BJ (cell line): ENCODE measurements at regions not wholly inside any gene's neighbourhood (a gene's known extent, or its start where the extent isn't known, plus 50 kb on each side); places are given as distances from the start of the nearest gene placed in this dataset.

Experiments used
- CTCF ChIA-PET: fragments of 350-600 bp; formaldehyde crosslinking; extraction: SDS; loops from one replicate; lab custom pipeline; 2021; ENCODE audit warnings: antibody characterized with exemption, inconsistent platforms; lab: Yijun Ruan, JAX
- POLR2A ChIA-PET: fragments of 300-600 bp; sonication (Branson Sonifier 250); formaldehyde crosslinking; extraction: SDS; loops from one replicate; lab custom pipeline; 2021; ENCODE audit warnings: antibody characterized with exemption; lab: Charles Lee
- DNase-seq: peaks from one replicate; pipeline ENCODE4 v3.0.0-alpha.2; 2011; ENCODE audit warnings: low read depth
- H3K27me3 ChIP-seq: 2 replicates; pipeline ENCODE4 v1.6.0; 2011; ENCODE audit warnings: low read length; ENCODE audit not compliant: control insufficient read depth, insufficient read depth
- H3K36me3 ChIP-seq: 2 replicates; pipeline ENCODE4 v1.5.1; 2011; ENCODE audit warnings: low read length; ENCODE audit not compliant: control insufficient read depth, insufficient read depth
- H3K4me3 ChIP-seq: 2 replicates; pipeline ENCODE4 v1.5.1; 2011; ENCODE audit warnings: low read depth, mild to moderate bottlenecking, control low read depth, low read length
- TF ChIP-seq, protein P1 (sequence below): IDR thresholded peaks from 2 replicates; pipeline ENCODE4 v1.5.1; 2011; ENCODE audit warnings: low read depth, mild to moderate bottlenecking, control low read depth, inconsistent platforms, low read length, moderate library complexity; ENCODE audit not compliant: insufficient read depth

DNA sequence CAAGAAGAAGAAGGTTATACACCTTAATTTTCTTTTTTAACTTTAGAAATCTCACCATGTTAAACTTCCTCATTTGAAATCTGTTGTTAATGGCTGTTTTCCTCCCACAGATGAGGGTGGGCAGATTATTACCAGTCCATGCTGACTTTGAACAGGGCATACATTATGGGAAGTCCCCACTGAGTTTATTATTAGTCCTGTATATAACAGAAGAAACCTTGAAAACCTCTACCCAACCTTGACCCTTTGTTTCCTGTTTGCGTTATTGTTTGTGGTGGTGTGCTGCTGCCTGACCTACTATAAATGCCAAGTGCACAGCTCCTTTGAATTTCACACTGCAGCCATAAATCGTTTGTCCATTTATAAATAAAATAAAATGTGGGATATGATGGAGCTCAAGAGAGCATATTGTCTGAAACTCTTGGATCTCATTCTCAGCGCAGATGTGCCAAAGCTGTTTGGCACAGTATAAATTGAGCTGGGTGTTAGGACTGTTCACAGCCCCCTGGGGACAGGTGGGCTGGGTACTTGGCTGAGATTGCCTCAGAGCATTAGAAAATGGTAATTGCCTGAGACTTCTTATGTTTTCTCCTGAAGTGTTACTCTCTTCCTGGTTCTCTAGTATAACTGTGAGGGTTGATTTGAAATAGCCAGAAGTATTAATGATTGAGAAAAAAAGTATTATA lies 139.6 kb downstream of the SPATA31D1 start:
- no peak overlapping the region for H3K4me3 ChIP-seq
- no peak for DNase-seq
- no peaks in the 10 kb centered on the region for H3K27me3 ChIP-seq
- POLR2A ChIA-PET = no interaction called here
- TF ChIP-seq, protein P1, sequence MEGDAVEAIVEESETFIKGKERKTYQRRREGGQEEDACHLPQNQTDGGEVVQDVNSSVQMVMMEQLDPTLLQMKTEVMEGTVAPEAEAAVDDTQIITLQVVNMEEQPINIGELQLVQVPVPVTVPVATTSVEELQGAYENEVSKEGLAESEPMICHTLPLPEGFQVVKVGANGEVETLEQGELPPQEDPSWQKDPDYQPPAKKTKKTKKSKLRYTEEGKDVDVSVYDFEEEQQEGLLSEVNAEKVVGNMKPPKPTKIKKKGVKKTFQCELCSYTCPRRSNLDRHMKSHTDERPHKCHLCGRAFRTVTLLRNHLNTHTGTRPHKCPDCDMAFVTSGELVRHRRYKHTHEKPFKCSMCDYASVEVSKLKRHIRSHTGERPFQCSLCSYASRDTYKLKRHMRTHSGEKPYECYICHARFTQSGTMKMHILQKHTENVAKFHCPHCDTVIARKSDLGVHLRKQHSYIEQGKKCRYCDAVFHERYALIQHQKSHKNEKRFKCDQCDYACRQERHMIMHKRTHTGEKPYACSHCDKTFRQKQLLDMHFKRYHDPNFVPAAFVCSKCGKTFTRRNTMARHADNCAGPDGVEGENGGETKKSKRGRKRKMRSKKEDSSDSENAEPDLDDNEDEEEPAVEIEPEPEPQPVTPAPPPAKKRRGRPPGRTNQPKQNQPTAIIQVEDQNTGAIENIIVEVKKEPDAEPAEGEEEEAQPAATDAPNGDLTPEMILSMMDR = no peak
- CTCF ChIA-PET = no interaction called here
- H3K36me3 ChIP-seq = no peaks in the 10 kb centered on the region

- TF ChIP-seq, protein P1 = no peak
- no peak for DNase-seq
- Histone ChIP-seq H3K4me3 (no peak overlapping the region), H3K27me3 (no peaks in the 10 kb centered on the region), H3K36me3 (no peaks in the 10 kb centered on the region)
- ChIA-PET CTCF (interaction anchor here (1.3 kb wide), 1 partner anchor 13 kb away, joined by 4 read pairs; no protein-coding TSS in a partner anchor), POLR2A (no interaction called here)
These were observed 141.1 kb downstream of the SPATA31D1 start for GRCh38 chr9:82129708-82130107.

GRCh38 chr9:82130331-82131042 lies 141.9 kb downstream of the SPATA31D1 start:
- CTCF ChIA-PET = interaction anchor here (1.3 kb wide), 1 partner anchor 13 kb away, joined by 4 read pairs; no protein-coding TSS in a partner anchor
- no peaks in the 10 kb centered on the region for H3K27me3 ChIP-seq
- no peak overlapping the region for H3K4me3 ChIP-seq
- TF ChIP-seq, protein P1 = no peak
- no peak for DNase-seq
- no peaks in the 10 kb centered on the region for H3K36me3 ChIP-seq
- POLR2A ChIA-PET = no interaction called here

GRCh38 chr9:82131072-82131471 lies 142.5 kb downstream of the SPATA31D1 start:
- no peak overlapping the region for H3K4me3 ChIP-seq
- TF ChIP-seq, protein P1 = no peak
- ChIA-PET CTCF (no interaction called here), POLR2A (no interaction called here)
- no peaks in the 10 kb centered on the region for H3K27me3 ChIP-seq
- no peak for DNase-seq
- no peaks in the 10 kb centered on the region for H3K36me3 ChIP-seq

DNA sequence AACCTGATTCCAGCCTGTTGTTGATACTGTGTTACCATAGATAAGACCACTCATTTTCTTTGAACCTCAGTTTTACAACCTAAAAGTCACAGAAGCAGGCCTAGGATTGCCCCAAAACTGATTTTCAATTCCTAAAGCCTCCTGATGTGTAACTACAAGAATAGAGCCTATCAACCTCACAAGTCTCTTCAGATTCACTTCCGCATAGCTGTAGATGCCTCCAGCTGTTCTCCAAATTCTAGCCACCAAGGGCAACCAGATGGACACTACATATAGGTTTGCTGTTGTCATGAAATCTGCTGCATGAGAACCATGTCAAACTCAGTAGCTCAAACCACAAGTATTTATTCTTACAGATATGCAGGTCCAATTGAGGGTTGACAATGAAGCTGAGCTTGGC lies 143.5 kb downstream of the SPATA31D1 start:
- TF ChIP-seq, protein P1 = no peak
- H3K27me3 ChIP-seq = no peaks in the 10 kb centered on the region
- ChIA-PET CTCF (no interaction called here), POLR2A (no interaction called here)
- H3K36me3 ChIP-seq = no peaks in the 10 kb centered on the region
- no peak for DNase-seq
- no peak overlapping the region for H3K4me3 ChIP-seq
